NT2/D1 (cell line): ENCODE measurements at regions not wholly inside any gene's neighbourhood (a gene's known extent, or its start where the extent isn't known, plus 50 kb on each side); places are given as distances from the start of the nearest gene placed in this dataset.

Experiments used
- SUZ12 ChIP-seq: IDR thresholded peaks from 2 replicates; pipeline ENCODE4 v1.6.1; 2011; ENCODE audit not compliant: insufficient read length, insufficient read depth; ENCODE audit errors: extremely low read depth
- YY1 ChIP-seq: IDR thresholded peaks from 2 replicates; pipeline ENCODE4 v1.6.1; 2011; ENCODE audit not compliant: insufficient read length, insufficient read depth

DNA sequence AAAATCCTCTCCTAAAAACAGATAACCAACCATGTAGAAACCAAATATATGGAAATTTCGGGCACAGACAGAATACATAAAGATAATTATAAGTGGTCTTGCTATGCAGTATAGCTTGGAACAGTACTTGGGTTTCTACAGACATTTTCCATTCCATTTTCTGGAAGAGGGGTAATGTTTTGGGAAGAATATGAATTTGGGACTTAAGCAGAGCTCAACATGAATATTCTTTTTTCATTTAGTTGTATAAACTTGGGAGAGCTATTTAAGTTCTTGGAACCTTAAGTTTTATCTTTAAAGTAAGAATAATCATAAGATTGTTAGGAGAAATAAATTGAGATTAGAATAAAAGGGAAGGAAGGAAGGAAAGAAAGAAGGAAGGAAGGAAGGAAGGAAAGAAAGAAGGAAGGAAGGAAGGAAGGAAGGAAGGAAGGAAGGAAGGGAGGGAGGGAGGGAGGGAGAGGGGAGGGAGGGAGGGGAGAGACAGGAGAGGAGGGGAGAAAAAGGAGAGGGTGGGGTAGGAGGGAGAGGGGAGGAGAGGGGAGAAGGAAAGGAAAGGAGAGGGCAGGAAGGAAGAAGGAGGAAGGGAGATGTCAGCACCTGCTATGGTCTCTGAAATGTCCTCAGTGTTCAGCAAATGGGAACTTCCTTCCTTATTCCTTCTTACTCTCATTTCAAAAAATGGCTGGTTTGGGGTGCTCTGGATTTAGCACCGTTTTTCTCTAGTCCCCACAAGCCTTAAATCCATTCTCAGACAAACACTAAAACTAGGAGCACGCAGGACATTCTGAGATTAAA lies 248.3 kb downstream of the LY86 start:
- TF ChIP-seq SUZ12, result no peak
- TF ChIP-seq YY1, result no peak
